ENCODE measurements at regions not wholly inside any gene's neighbourhood (a gene's known extent, or its start where the extent isn't known, plus 50 kb on each side); places are given as distances from the start of the nearest gene placed in this dataset.

GRCh38 chr11:98101329-98101728, 919.4 kb upstream of the CNTN5 start:
- Histone ChIP-seq H3K4me3 (ENCODE audit: low read length) (no peak overlapping the region), H4K8ac (ENCODE audit: low read depth, low read length) (no peak overlapping the region)

GRCh38 chr11:98104249-98104648, 916.5 kb upstream of the CNTN5 start:
- Histone ChIP-seq H3K18ac (ENCODE audit: low read length) (no peak overlapping the region), H3K56ac (ENCODE audit: low read length) (no peak overlapping the region), H3K79me1 (ENCODE audit: low read length) (no peaks in the 10 kb centered on the region), H4K8ac (ENCODE audit: low read depth, low read length) (no peak overlapping the region), H3K4me2 (ENCODE audit: low read length) (no peak overlapping the region), H2BK120ac (ENCODE audit: low read depth, low read length) (no peak overlapping the region), H2BK5ac (ENCODE audit: low read length) (no peak overlapping the region), H3K27ac (ENCODE audit: low read depth, low read length) (no peak overlapping the region), H2BK15ac (replicated peaks; ENCODE audit: low read depth) (no peak overlapping the region), H3K4me3 (ENCODE audit: low read length) (no peak overlapping the region), H2AK5ac (ENCODE audit: low read length) (no peak overlapping the region), H3K27me3 (ENCODE audit: insufficient read depth, low read length, poor library complexity) (no peaks in the 10 kb centered on the region), H3K9ac (ENCODE audit: low read length) (no peak overlapping the region), H3K79me2 (ENCODE audit: control insufficient read depth, insufficient read depth, low read length) (no peaks in the 10 kb centered on the region), H4K5ac (ENCODE audit: low read length) (no peak overlapping the region), H3K36me3 (ENCODE audit: control insufficient read depth, insufficient read depth, low read length) (no peaks in the 10 kb centered on the region), H3K4ac (ENCODE audit: low read depth, low read length) (no peak overlapping the region), H3K23ac (ENCODE audit: low read length) (no peak overlapping the region), H3K4me1 (ENCODE audit: control insufficient read depth, low read depth, low read length) (no peaks in the 10 kb centered on the region)
- DNase-seq: no peak

More at GRCh38 chr11:98101329-98101728, 919.4 kb upstream of the CNTN5 start:
- H3K79me1 ChIP-seq (ENCODE audit: low read length): no peaks in the 10 kb centered on the region
- H3K4me1 ChIP-seq (ENCODE audit: control insufficient read depth, low read depth, low read length): no peaks in the 10 kb centered on the region
- H2BK5ac ChIP-seq (ENCODE audit: low read length): no peak overlapping the region
- no peak for DNase-seq
- no peak overlapping the region for H3K23ac ChIP-seq (ENCODE audit: low read length)
- no peak overlapping the region for H2BK120ac ChIP-seq (ENCODE audit: low read depth, low read length)
- H3K56ac ChIP-seq (ENCODE audit: low read length): no peak overlapping the region
- no peak overlapping the region for H3K4me2 ChIP-seq (ENCODE audit: low read length)
- H3K18ac ChIP-seq (ENCODE audit: low read length): no peak overlapping the region
- no peak overlapping the region for H3K9ac ChIP-seq (ENCODE audit: low read length)
- WGBS (ENCODE audit: extremely low coverage, insufficient coverage, low lambda C conversion rate): no CpG with 5 or more reads among the region's 1 CpG
- H3K36me3 ChIP-seq (ENCODE audit: control insufficient read depth, insufficient read depth, low read length): no peaks in the 10 kb centered on the region
- H3K79me2 ChIP-seq (ENCODE audit: control insufficient read depth, insufficient read depth, low read length): no peaks in the 10 kb centered on the region
- no peak overlapping the region for H2AK5ac ChIP-seq (ENCODE audit: low read length)
- H3K27ac ChIP-seq (ENCODE audit: low read depth, low read length): no peak overlapping the region
- no peaks in the 10 kb centered on the region for H3K27me3 ChIP-seq (ENCODE audit: insufficient read depth, low read length, poor library complexity)
- H4K5ac ChIP-seq (ENCODE audit: low read length): no peak overlapping the region
- H3K4ac ChIP-seq (ENCODE audit: low read depth, low read length): no peak overlapping the region
- H2BK15ac ChIP-seq (replicated peaks; ENCODE audit: low read depth): no peak overlapping the region

- Histone ChIP-seq H2BK120ac (ENCODE audit: low read depth, low read length) (no peak overlapping the region), H3K4me2 (ENCODE audit: low read length) (no peak overlapping the region), H2BK15ac (replicated peaks; ENCODE audit: low read depth) (no peak overlapping the region), H3K23ac (ENCODE audit: low read length) (no peak overlapping the region), H3K4ac (ENCODE audit: low read depth, low read length) (no peak overlapping the region), H3K27ac (ENCODE audit: low read depth, low read length) (no peak overlapping the region), H3K4me1 (ENCODE audit: control insufficient read depth, low read depth, low read length) (no peaks in the 10 kb centered on the region), H3K9ac (ENCODE audit: low read length) (no peak overlapping the region), H3K56ac (ENCODE audit: low read length) (no peak overlapping the region), H4K8ac (ENCODE audit: low read depth, low read length) (no peak overlapping the region), H3K79me2 (ENCODE audit: control insufficient read depth, insufficient read depth, low read length) (no peaks in the 10 kb centered on the region), H3K27me3 (ENCODE audit: insufficient read depth, low read length, poor library complexity) (no peaks in the 10 kb centered on the region), H3K4me3 (ENCODE audit: low read length) (no peak overlapping the region), H3K18ac (ENCODE audit: low read length) (no peak overlapping the region), H4K5ac (ENCODE audit: low read length) (no peak overlapping the region), H2AK5ac (ENCODE audit: low read length) (no peak overlapping the region), H3K79me1 (ENCODE audit: low read length) (no peaks in the 10 kb centered on the region), H2BK5ac (ENCODE audit: low read length) (no peak overlapping the region), H3K36me3 (ENCODE audit: control insufficient read depth, insufficient read depth, low read length) (no peaks in the 10 kb centered on the region)
- WGBS (ENCODE audit: extremely low coverage, insufficient coverage, low lambda C conversion rate): no CpG with 5 or more reads among the region's 2 CpGs
- DNase-seq: no peak
Measured at GRCh38 chr11:98107736-98108135, 913.0 kb upstream of the CNTN5 start.

GRCh38 chr11:98110030-98110429, 910.7 kb upstream of the CNTN5 start:
- Histone ChIP-seq H2BK15ac (replicated peaks; ENCODE audit: low read depth) (no peak overlapping the region), H3K27me3 (ENCODE audit: insufficient read depth, low read length, poor library complexity) (no peaks in the 10 kb centered on the region), H3K27ac (ENCODE audit: low read depth, low read length) (no peak overlapping the region), H2AK5ac (ENCODE audit: low read length) (no peak overlapping the region), H2BK5ac (ENCODE audit: low read length) (no peak overlapping the region), H3K36me3 (ENCODE audit: control insufficient read depth, insufficient read depth, low read length) (no peaks in the 10 kb centered on the region), H3K56ac (ENCODE audit: low read length) (no peak overlapping the region), H3K79me1 (ENCODE audit: low read length) (no peaks in the 10 kb centered on the region), H3K4me2 (ENCODE audit: low read length) (no peak overlapping the region), H3K4me3 (ENCODE audit: low read length) (no peak overlapping the region), H3K4me1 (ENCODE audit: control insufficient read depth, low read depth, low read length) (no peaks in the 10 kb centered on the region), H2BK120ac (ENCODE audit: low read depth, low read length) (no peak overlapping the region), H3K9ac (ENCODE audit: low read length) (no peak overlapping the region), H4K5ac (ENCODE audit: low read length) (no peak overlapping the region), H3K18ac (ENCODE audit: low read length) (no peak overlapping the region), H3K4ac (ENCODE audit: low read depth, low read length) (no peak overlapping the region), H3K79me2 (ENCODE audit: control insufficient read depth, insufficient read depth, low read length) (no peaks in the 10 kb centered on the region), H4K8ac (ENCODE audit: low read depth, low read length) (no peak overlapping the region), H3K23ac (ENCODE audit: low read length) (no peak overlapping the region)
- no CpG with 5 or more reads among the region's 5 CpGs for WGBS (ENCODE audit: extremely low coverage, insufficient coverage, low lambda C conversion rate)
- DNase-seq: no peak

GRCh38 chr11:98115873-98116272, 904.9 kb upstream of the CNTN5 start:
- no peak overlapping the region for H2BK120ac ChIP-seq (ENCODE audit: low read depth, low read length)
- WGBS (ENCODE audit: extremely low coverage, insufficient coverage, low lambda C conversion rate): no CpG with 5 or more reads among the region's 1 CpG
- no peak overlapping the region for H3K23ac ChIP-seq (ENCODE audit: low read length)
- H2AK5ac ChIP-seq (ENCODE audit: low read length): no peak overlapping the region
- no peak overlapping the region for H3K18ac ChIP-seq (ENCODE audit: low read length)
- no peak overlapping the region for H4K5ac ChIP-seq (ENCODE audit: low read length)
- no peak overlapping the region for H4K8ac ChIP-seq (ENCODE audit: low read depth, low read length)
- no peaks in the 10 kb centered on the region for H3K79me2 ChIP-seq (ENCODE audit: control insufficient read depth, insufficient read depth, low read length)
- H3K56ac ChIP-seq (ENCODE audit: low read length): no peak overlapping the region
- H2BK15ac ChIP-seq (replicated peaks; ENCODE audit: low read depth): no peak overlapping the region
- no peaks in the 10 kb centered on the region for H3K79me1 ChIP-seq (ENCODE audit: low read length)
- no peak overlapping the region for H3K4ac ChIP-seq (ENCODE audit: low read depth, low read length)
- no peaks in the 10 kb centered on the region for H3K36me3 ChIP-seq (ENCODE audit: control insufficient read depth, insufficient read depth, low read length)
- no peak overlapping the region for H3K9ac ChIP-seq (ENCODE audit: low read length)
- no peak for DNase-seq
- H3K27ac ChIP-seq (ENCODE audit: low read depth, low read length): no peak overlapping the region
- H3K4me1 ChIP-seq (ENCODE audit: control insufficient read depth, low read depth, low read length): no peaks in the 10 kb centered on the region
- no peak overlapping the region for H3K4me3 ChIP-seq (ENCODE audit: low read length)
- no peak overlapping the region for H3K4me2 ChIP-seq (ENCODE audit: low read length)
- H2BK5ac ChIP-seq (ENCODE audit: low read length): no peak overlapping the region
- H3K27me3 ChIP-seq (ENCODE audit: insufficient read depth, low read length, poor library complexity): no peaks in the 10 kb centered on the region

DNA sequence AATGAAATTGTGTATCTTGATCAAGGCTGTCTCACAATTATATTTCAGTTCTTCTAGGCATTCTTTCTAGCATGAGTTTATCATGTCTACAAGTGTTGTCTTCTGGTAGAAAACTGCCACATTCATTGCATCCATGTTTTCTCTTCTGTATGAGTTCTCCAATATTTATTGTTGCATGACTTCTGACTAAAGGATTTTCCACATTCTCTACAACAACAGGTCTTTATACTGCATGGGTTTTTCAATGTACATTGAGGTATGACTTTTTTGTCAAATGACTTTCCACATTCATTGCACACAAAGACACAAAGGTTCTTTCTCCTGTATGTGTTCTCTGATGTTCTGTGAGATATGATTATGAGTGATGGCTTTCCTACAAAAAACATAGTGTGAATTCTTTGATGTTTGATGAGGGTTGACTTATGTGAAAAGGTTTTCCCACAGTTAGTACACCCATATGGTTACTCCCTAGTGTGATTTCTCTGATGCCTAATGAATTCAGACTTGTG, 890.6 kb upstream of the CNTN5 start:
- H3K27me3 ChIP-seq (ENCODE audit: insufficient read depth, low read length, poor library complexity): no peaks in the 10 kb centered on the region

More for the DNA sequence above, 890.6 kb upstream of the CNTN5 start:
- Histone ChIP-seq H3K4me1 (ENCODE audit: control insufficient read depth, low read depth, low read length) (no peaks in the 10 kb centered on the region), H3K56ac (ENCODE audit: low read length) (no peak overlapping the region), H2AK5ac (ENCODE audit: low read length) (no peak overlapping the region), H3K36me3 (ENCODE audit: control insufficient read depth, insufficient read depth, low read length) (no peaks in the 10 kb centered on the region), H4K8ac (ENCODE audit: low read depth, low read length) (no peak overlapping the region), H3K79me2 (ENCODE audit: control insufficient read depth, insufficient read depth, low read length) (no peaks in the 10 kb centered on the region), H3K27ac (ENCODE audit: low read depth, low read length) (no peak overlapping the region), H3K4me2 (ENCODE audit: low read length) (no peak overlapping the region), H2BK5ac (ENCODE audit: low read length) (no peak overlapping the region), H4K5ac (ENCODE audit: low read length) (no peak overlapping the region), H3K9ac (ENCODE audit: low read length) (no peak overlapping the region), H3K23ac (ENCODE audit: low read length) (no peak overlapping the region), H3K79me1 (ENCODE audit: low read length) (no peaks in the 10 kb centered on the region), H3K18ac (ENCODE audit: low read length) (no peak overlapping the region), H3K4ac (ENCODE audit: low read depth, low read length) (no peak overlapping the region), H2BK15ac (replicated peaks; ENCODE audit: low read depth) (no peak overlapping the region), H2BK120ac (ENCODE audit: low read depth, low read length) (no peak overlapping the region), H3K4me3 (ENCODE audit: low read length) (no peak overlapping the region)
- no peak for DNase-seq

All from mesendoderm (in vitro differentiated cells).